Keratinocyte (primary cell): ENCODE measurements at regions not wholly inside any gene's neighbourhood (a gene's known extent, or its start where the extent isn't known, plus 50 kb on each side); places are given as distances from the start of the nearest gene placed in this dataset.
"Not testable (repeated sequence)": the region's sequence is repeated elsewhere in the genome, so short reads cannot be mapped to it uniquely, and the experiment has no call there.

ENCODE experiments used
- CTCF ChIP-seq, 3 experiments: IDR thresholded peaks in 1 of 3; conservative IDR thresholded peaks in 1 of 3; optimal IDR thresholded peaks in 1 of 3; 2 replicates in 2 of 3; 3 replicates in 1 of 3; pipeline versions ENCODE3 to v1.5.1; 2011; ENCODE audit warnings: low read length in 3 of 3, mild to moderate bottlenecking in 3 of 3, moderate library complexity in 2 of 3, control low read depth in 1 of 3, inconsistent platforms in 1 of 3; ENCODE audit not compliant: insufficient read depth in 2 of 3; ENCODE audit errors: extremely low read depth in 1 of 3
- EZH2 ChIP-seq: IDR thresholded peaks from one replicate; pipeline ENCODE4 v1.6.1; 2012; ENCODE audit warnings: inconsistent platforms, mild to moderate bottlenecking, low read length, moderate library complexity

DNA sequence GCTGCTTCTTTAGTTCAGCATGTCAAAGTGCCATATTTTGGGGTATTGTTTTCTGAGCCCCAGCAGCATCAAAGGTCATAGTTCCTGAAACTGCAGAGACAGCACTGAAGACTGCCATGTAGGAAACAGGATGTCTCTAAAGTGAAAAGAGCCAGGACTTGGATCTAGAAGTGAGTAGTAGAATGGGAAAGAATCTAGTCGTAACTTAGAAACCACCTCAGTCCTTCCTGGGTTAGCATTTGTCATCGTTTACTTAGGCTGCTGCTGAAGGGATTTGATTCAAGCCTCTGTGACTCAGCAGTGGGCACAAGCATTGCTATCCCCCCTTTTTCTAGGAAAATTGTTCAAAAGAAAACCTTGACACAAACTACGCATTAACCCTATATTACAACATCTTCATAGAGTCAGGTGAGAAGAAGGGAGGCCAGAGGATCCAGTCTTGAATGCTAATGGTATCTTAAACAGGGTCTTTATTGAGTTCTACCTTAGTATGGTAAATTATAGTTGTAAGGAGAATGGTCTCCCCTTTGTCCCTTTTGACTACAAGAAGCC is 108.8 kb downstream of the FAM72B start:
- TF ChIP-seq CTCF (optimal IDR thresholded peaks at IDR 0.05 in 1 of 3, IDR thresholded peaks at IDR 0.05 in 1 of 3, conservative IDR thresholded peaks at IDR 0.05 in 1 of 3; ENCODE audit: extremely low read depth in 1 of 3, insufficient read depth in 2 of 3, low read length in 3 of 3); EZH2: not testable (repeated sequence)
